GM23338 (cell line): ENCODE measurements at regions not wholly inside any gene's neighbourhood (a gene's known extent, or its start where the extent isn't known, plus 50 kb on each side); places are given as distances from the start of the nearest gene placed in this dataset.

Experiments
- ATAC-seq: fragments of 200-7000 bp; cut with Tn5 transposase; 3 replicates; pipeline ENCODE4 v1.9.1; 2020
- DNase-seq: peaks from one replicate; pipeline ENCODE4 v3.0.0-alpha.2; 2015; ENCODE audit warnings: low spot score
- H2AFZ ChIP-seq: fragments of 200-600 bp; sonication (generic); 2 replicates; pipeline ENCODE4 v1.8.0; 2016; ENCODE audit warnings: antibody characterized with exemption, mild to moderate bottlenecking, moderate library complexity
- H3F3A ChIP-seq: fragments of 200-600 bp; sonication (generic); replicated peaks from 2 replicates; pipeline ENCODE4 v1.8.0; 2017; ENCODE audit warnings: antibody characterized with exemption, mixed run types, low read depth
- H3K27ac ChIP-seq: fragments of 200-600 bp; sonication (generic); 2 replicates; pipeline ENCODE4 v1.6.1; 2016; ENCODE audit warnings: low read depth
- H3K27me3 ChIP-seq: fragments of 200-600 bp; sonication (generic); 2 replicates; pipeline ENCODE4 v1.8.0; 2016; ENCODE audit warnings: mild to moderate bottlenecking, mixed run types, moderate library complexity; ENCODE audit not compliant: insufficient read depth
- H3K36me3 ChIP-seq: fragments of 200-600 bp; sonication (generic); 2 replicates; pipeline ENCODE4 v1.8.0; 2016; ENCODE audit warnings: mild to moderate bottlenecking; ENCODE audit not compliant: insufficient read depth
- H3K4me1 ChIP-seq: fragments of 200-600 bp; sonication (generic); 2 replicates; pipeline ENCODE4 v1.8.0; 2016; ENCODE audit warnings: mild to moderate bottlenecking, moderate library complexity; ENCODE audit not compliant: insufficient read depth
- H3K4me2 ChIP-seq: fragments of 200-600 bp; sonication (generic); 2 replicates; pipeline ENCODE4 v1.7.1; 2017; ENCODE audit warnings: mixed run types
- H3K4me3 ChIP-seq: fragments of 200-600 bp; sonication (generic); 2 replicates; pipeline ENCODE4 v1.6.1; 2016; ENCODE audit warnings: mixed run types
- H3K79me2 ChIP-seq: fragments of 200-600 bp; sonication (generic); replicated peaks from 2 replicates; pipeline ENCODE4 v1.8.0; 2017; ENCODE audit warnings: mild to moderate bottlenecking; ENCODE audit not compliant: insufficient read depth
- H3K9me2 ChIP-seq: fragments of 200-600 bp; sonication (generic); 2 replicates; pipeline ENCODE4 v1.8.0; 2017; ENCODE audit not compliant: insufficient read depth
- H4K20me1 ChIP-seq: fragments of 200-600 bp; sonication (generic); replicated peaks from 2 replicates; pipeline ENCODE4 v1.8.0; 2017; ENCODE audit warnings: mild to moderate bottlenecking; ENCODE audit not compliant: insufficient read depth
- H3K27ac Mint-ChIP-seq: 2 replicates; pipeline ENCODE4 v1.8.0; 2020; ENCODE audit warnings: inconsistent platforms, mild to moderate bottlenecking, moderate library complexity, mixed read lengths
- H3K27me3 Mint-ChIP-seq: 3 replicates; pipeline ENCODE4 v1.8.0; 2022; ENCODE audit warnings: low read depth, mild to moderate bottlenecking, moderate library complexity, mixed read lengths, inconsistent platforms; ENCODE audit not compliant: insufficient read depth, poor library complexity
- H3K36me3 Mint-ChIP-seq: 3 replicates; pipeline ENCODE4 v1.8.0; 2021; ENCODE audit warnings: low read depth, mild to moderate bottlenecking, inconsistent platforms, moderate library complexity, mixed read lengths
- H3K4me1 Mint-ChIP-seq: 3 replicates; pipeline ENCODE4 v1.8.0; 2020; ENCODE audit warnings: mild to moderate bottlenecking, inconsistent platforms, mixed read lengths
- H3K4me3 Mint-ChIP-seq: 3 replicates; pipeline ENCODE4 v1.8.0; 2021; ENCODE audit warnings: moderate library complexity, mild to moderate bottlenecking, inconsistent platforms, mixed read lengths
- H3K9me3 Mint-ChIP-seq: 3 replicates; pipeline ENCODE4 v1.8.0; 2020; ENCODE audit warnings: moderate library complexity, mild to moderate bottlenecking, inconsistent platforms, mixed read lengths
- EZH2 ChIP-seq: fragments of 200-600 bp; sonication (generic); IDR thresholded peaks from one replicate; pipeline ENCODE4 v1.8.0; 2017; ENCODE audit warnings: antibody characterized with exemption, mild to moderate bottlenecking, low read depth; ENCODE audit not compliant: unreplicated experiment
- EZH2phosphoT487 ChIP-seq: fragments of 200-600 bp; sonication (generic); IDR thresholded peaks from one replicate; pipeline ENCODE4 v1.8.1; 2018; ENCODE audit warnings: antibody characterized with exemption; ENCODE audit not compliant: unreplicated experiment
- JUNB ChIP-seq: IDR thresholded peaks from one replicate; pipeline ENCODE4 v1.6.1; 2016; ENCODE audit warnings: antibody characterized with exemption; ENCODE audit not compliant: unreplicated experiment
- POLR2AphosphoS5 ChIP-seq: IDR thresholded peaks from 2 replicates; pipeline ENCODE4 v1.6.1; 2016; ENCODE audit warnings: antibody characterized with exemption, low read depth
- STAT1 ChIP-seq: IDR thresholded peaks from one replicate; pipeline ENCODE4 v1.6.1; 2016; ENCODE audit warnings: antibody characterized with exemption; ENCODE audit not compliant: unreplicated experiment
- ZNF114 ChIP-seq: fragments of 250-450 bp; sonication (Bioruptor Pico); IDR thresholded peaks from 2 replicates; pipeline ENCODE4 v1.5.0; 2020; ENCODE audit warnings: mild to moderate bottlenecking, moderate library complexity
- ZNF331 ChIP-seq: fragments of 250-450 bp; sonication (Bioruptor Pico); IDR thresholded peaks from 2 replicates; pipeline ENCODE4 v1.5.0; 2020; ENCODE audit warnings: low read depth, mild to moderate bottlenecking, moderate library complexity
- TF ChIP-seq, protein P1 (sequence below): fragments of 250-450 bp; sonication (Bioruptor Pico); IDR thresholded peaks from 2 replicates; pipeline ENCODE4 v1.5.0; 2020; ENCODE audit warnings: mild to moderate bottlenecking, moderate library complexity
- TF ChIP-seq, protein P2 (sequence below), 2 experiments: fragments of 200-600 bp in 1 of 2; sonication (generic) in 1 of 2; conservative IDR thresholded peaks; 2 replicates each; pipeline versions ENCODE4 v1.5.1 to v1.6.1; 2016 to 2017; ENCODE audit warnings: antibody characterized with exemption in 2 of 2, low read depth in 2 of 2, mild to moderate bottlenecking in 2 of 2, moderate library complexity in 1 of 2
- TF ChIP-seq, protein P3 (sequence below): IDR thresholded peaks from one replicate; pipeline ENCODE4 v1.6.1; 2018; ENCODE audit warnings: antibody characterized with exemption; ENCODE audit not compliant: unreplicated experiment

DNA sequence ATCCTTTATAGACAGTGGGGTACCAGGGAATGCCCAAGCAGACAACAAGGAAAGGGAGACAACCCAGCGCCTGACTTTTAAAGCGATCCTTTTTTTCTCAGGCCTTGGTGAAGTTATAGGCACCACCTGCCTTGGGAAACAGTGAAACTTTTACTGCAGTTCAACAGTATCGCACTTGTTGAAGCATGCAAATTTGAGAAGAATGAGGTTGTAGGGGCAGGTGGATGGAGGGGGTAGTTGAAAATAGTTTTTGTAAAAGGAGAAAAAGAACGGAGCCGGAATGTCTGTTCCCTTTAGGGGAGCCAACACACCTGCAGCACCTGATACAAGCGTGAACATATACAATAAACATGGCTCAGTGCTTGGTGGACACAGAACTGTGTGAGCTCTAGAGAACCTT, 190.2 kb upstream of the NR3C1 start:
- Histone ChIP-seq H4K20me1 (no peaks in the 10 kb centered on the region), H3K4me3 (no peak overlapping the region), H3K36me3 (no peaks in the 10 kb centered on the region), H3K27ac (no peak overlapping the region), H3K79me2 (no peaks in the 10 kb centered on the region), H3F3A (no peaks in the 10 kb centered on the region), H3K9me2 (0 out of 2 replicates have a peak, but pooled peaks cover 13% of the 10 kb centered on the region), H3K27me3 (no peaks in the 10 kb centered on the region), H2AFZ (no peak overlapping the region; the same call in 1 of the 2 replicates), H3K4me1 (0 out of 2 replicates have a peak, but pooled peaks cover 4% of the 10 kb centered on the region), H3K4me2 (no peak overlapping the region)
- Mint-ChIP-seq H3K4me3 (no peak overlapping the region), H3K27me3 (no peaks in the 10 kb centered on the region), H3K9me3 (no peaks in the 10 kb centered on the region), H3K36me3 (no peaks in the 10 kb centered on the region), H3K27ac (no peak overlapping the region), H3K4me1 (peaks cover 16% of the 10 kb centered on the region)
- DNase-seq, result no peak
- ATAC-seq, result no peak
- TF ChIP-seq JUNB, result no peak
- TF ChIP-seq EZH2phosphoT487, result no peak
- no peak for TF ChIP-seq EZH2
- no peak for TF ChIP-seq ZNF331
- TF ChIP-seq, protein P1, sequence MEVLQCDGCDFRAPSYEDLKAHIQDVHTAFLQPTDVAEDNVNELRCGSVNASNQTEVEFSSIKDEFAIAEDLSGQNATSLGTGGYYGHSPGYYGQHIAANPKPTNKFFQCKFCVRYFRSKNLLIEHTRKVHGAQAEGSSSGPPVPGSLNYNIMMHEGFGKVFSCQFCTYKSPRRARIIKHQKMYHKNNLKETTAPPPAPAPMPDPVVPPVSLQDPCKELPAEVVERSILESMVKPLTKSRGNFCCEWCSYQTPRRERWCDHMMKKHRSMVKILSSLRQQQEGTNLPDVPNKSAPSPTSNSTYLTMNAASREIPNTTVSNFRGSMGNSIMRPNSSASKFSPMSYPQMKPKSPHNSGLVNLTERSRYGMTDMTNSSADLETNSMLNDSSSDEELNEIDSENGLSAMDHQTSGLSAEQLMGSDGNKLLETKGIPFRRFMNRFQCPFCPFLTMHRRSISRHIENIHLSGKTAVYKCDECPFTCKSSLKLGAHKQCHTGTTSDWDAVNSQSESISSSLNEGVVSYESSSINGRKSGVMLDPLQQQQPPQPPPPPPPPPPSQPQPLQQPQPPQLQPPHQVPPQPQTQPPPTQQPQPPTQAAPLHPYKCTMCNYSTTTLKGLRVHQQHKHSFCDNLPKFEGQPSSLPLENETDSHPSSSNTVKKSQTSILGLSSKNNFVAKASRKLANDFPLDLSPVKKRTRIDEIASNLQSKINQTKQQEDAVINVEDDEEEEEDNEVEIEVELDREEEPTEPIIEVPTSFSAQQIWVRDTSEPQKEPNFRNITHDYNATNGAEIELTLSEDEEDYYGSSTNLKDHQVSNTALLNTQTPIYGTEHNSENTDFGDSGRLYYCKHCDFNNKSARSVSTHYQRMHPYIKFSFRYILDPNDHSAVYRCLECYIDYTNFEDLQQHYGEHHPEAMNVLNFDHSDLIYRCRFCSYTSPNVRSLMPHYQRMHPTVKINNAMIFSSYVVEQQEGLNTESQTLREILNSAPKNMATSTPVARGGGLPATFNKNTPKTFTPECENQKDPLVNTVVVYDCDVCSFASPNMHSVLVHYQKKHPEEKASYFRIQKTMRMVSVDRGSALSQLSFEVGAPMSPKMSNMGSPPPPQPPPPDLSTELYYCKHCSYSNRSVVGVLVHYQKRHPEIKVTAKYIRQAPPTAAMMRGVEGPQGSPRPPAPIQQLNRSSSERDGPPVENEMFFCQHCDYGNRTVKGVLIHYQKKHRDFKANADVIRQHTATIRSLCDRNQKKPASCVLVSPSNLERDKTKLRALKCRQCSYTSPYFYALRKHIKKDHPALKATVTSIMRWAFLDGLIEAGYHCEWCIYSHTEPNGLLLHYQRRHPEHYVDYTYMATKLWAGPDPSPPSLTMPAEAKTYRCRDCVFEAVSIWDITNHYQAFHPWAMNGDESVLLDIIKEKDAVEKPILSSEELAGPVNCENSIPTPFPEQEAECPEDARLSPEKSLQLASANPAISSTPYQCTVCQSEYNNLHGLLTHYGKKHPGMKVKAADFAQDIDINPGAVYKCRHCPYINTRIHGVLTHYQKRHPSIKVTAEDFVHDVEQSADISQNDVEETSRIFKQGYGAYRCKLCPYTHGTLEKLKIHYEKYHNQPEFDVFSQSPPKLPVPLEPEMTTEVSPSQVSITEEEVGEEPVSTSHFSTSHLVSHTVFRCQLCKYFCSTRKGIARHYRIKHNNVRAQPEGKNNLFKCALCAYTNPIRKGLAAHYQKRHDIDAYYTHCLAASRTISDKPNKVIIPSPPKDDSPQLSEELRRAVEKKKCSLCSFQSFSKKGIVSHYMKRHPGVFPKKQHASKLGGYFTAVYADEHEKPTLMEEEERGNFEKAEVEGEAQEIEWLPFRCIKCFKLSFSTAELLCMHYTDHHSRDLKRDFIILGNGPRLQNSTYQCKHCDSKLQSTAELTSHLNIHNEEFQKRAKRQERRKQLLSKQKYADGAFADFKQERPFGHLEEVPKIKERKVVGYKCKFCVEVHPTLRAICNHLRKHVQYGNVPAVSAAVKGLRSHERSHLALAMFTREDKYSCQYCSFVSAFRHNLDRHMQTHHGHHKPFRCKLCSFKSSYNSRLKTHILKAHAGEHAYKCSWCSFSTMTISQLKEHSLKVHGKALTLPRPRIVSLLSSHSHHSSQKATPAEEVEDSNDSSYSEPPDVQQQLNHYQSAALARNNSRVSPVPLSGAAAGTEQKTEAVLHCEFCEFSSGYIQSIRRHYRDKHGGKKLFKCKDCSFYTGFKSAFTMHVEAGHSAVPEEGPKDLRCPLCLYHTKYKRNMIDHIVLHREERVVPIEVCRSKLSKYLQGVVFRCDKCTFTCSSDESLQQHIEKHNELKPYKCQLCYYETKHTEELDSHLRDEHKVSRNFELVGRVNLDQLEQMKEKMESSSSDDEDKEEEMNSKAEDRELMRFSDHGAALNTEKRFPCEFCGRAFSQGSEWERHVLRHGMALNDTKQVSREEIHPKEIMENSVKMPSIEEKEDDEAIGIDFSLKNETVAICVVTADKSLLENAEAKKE (CRISPR knock-in tag), result no peak
- TF ChIP-seq ZNF114 (CRISPR knock-in tag), result no peak
- no peak for TF ChIP-seq STAT1
- TF ChIP-seq POLR2AphosphoS5, result no peak
- TF ChIP-seq, protein P2, sequence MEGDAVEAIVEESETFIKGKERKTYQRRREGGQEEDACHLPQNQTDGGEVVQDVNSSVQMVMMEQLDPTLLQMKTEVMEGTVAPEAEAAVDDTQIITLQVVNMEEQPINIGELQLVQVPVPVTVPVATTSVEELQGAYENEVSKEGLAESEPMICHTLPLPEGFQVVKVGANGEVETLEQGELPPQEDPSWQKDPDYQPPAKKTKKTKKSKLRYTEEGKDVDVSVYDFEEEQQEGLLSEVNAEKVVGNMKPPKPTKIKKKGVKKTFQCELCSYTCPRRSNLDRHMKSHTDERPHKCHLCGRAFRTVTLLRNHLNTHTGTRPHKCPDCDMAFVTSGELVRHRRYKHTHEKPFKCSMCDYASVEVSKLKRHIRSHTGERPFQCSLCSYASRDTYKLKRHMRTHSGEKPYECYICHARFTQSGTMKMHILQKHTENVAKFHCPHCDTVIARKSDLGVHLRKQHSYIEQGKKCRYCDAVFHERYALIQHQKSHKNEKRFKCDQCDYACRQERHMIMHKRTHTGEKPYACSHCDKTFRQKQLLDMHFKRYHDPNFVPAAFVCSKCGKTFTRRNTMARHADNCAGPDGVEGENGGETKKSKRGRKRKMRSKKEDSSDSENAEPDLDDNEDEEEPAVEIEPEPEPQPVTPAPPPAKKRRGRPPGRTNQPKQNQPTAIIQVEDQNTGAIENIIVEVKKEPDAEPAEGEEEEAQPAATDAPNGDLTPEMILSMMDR (conservative IDR thresholded peaks at IDR 0.05; ENCODE audit: low read depth in 2 of 2), result no peak
- TF ChIP-seq, protein P3, sequence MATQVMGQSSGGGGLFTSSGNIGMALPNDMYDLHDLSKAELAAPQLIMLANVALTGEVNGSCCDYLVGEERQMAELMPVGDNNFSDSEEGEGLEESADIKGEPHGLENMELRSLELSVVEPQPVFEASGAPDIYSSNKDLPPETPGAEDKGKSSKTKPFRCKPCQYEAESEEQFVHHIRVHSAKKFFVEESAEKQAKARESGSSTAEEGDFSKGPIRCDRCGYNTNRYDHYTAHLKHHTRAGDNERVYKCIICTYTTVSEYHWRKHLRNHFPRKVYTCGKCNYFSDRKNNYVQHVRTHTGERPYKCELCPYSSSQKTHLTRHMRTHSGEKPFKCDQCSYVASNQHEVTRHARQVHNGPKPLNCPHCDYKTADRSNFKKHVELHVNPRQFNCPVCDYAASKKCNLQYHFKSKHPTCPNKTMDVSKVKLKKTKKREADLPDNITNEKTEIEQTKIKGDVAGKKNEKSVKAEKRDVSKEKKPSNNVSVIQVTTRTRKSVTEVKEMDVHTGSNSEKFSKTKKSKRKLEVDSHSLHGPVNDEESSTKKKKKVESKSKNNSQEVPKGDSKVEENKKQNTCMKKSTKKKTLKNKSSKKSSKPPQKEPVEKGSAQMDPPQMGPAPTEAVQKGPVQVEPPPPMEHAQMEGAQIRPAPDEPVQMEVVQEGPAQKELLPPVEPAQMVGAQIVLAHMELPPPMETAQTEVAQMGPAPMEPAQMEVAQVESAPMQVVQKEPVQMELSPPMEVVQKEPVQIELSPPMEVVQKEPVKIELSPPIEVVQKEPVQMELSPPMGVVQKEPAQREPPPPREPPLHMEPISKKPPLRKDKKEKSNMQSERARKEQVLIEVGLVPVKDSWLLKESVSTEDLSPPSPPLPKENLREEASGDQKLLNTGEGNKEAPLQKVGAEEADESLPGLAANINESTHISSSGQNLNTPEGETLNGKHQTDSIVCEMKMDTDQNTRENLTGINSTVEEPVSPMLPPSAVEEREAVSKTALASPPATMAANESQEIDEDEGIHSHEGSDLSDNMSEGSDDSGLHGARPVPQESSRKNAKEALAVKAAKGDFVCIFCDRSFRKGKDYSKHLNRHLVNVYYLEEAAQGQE, result no peak
